Ovary (tissue), 7 donors: ENCODE measurements at regions not wholly inside any gene's neighbourhood (a gene's known extent, or its start where the extent isn't known, plus 50 kb on each side); places are given as distances from the start of the nearest gene placed in this dataset.

Experiments used
- DNase-seq, 5 donors: peaks; one replicate each; pipeline ENCODE4 v3.0.0-alpha.2; 2019 to 2020
- H3K27ac ChIP-seq, 2 donors: fragments of 200-600 bp; one replicate each; pipeline versions ENCODE4 v1.5.1 to v1.8.0; 2019 to 2022
- H3K27me3 ChIP-seq: fragments of 200-600 bp; one replicate; pipeline ENCODE4 v1.8.0; 2022
- H3K36me3 ChIP-seq: fragments of 200-600 bp; sonication (generic); one replicate; pipeline ENCODE4 v1.5.1; 2019
- H3K4me1 ChIP-seq: one replicate; pipeline ENCODE4 v1.8.1; 2013; ENCODE audit warnings: mild to moderate bottlenecking, moderate library complexity; ENCODE audit not compliant: insufficient read depth
- H3K4me3 ChIP-seq: fragments of 200-600 bp; sonication (generic); one replicate; pipeline ENCODE4 v1.5.1; 2017
- H3K9me3 ChIP-seq, 2 donors: fragments of 200-600 bp in 1 of 2; sonication (generic) in 1 of 2; one replicate each; pipeline versions ENCODE4 v1.5.1 to v1.8.1; 2013 to 2019; ENCODE audit warnings: mild to moderate bottlenecking in 1 of 2, moderate library complexity in 1 of 2
- EP300 ChIP-seq: sonication (generic); formaldehyde crosslinking; IDR thresholded peaks from one replicate; pipeline ENCODE4 v1.6.1; 2017; ENCODE audit warnings: antibody characterized with exemption
- POLR2A ChIP-seq: fragments of 450-650 bp; IDR thresholded peaks from one replicate; pipeline ENCODE4 v1.6.1; 2017; ENCODE audit warnings: antibody characterized with exemption, mild to moderate bottlenecking, moderate library complexity
- WGBS, 3 donors: extraction: QIAGEN DNeasy Blood & Tissue Kit in 1 of 3; methylation state at CpG; one replicate each; pipeline versions ENCODE4 v1.1.5 to v1.1.7; 2013 to 2017; 5-methylcytosine and 5-hydroxymethylcytosine counted together
- intact Hi-C, 4 donors: fragments of 100-400 bp; cut with DNase I; formaldehyde crosslinking; loops; one replicate each; pipeline versions ENCODE4 v1.11.0 to v1.15.1; 2022 to 2023
- TF ChIP-seq, protein P1 (sequence below), 3 donors: fragments of 450-650 bp in 2 of 3; fragments of 200-600 bp in 1 of 3; IDR thresholded peaks; one replicate each; pipeline versions ENCODE4 v1.5.1 to v1.8.0; 2016 to 2022; ENCODE audit warnings: antibody characterized with exemption in 3 of 3, mild to moderate bottlenecking in 1 of 3
- donor health status: DM: no; HTN: no; CAD: no; lungs with moderate emphysema.
- donor health status: DM: no; HTN: no; CAD: no.
- donor health status: Bipolar disorder and iron deficiency.
- donor health status: DM: no; HTN: no; CAD: no.
- donor health status: DM: yes; HTN: yes; CAD: no.

DNA sequence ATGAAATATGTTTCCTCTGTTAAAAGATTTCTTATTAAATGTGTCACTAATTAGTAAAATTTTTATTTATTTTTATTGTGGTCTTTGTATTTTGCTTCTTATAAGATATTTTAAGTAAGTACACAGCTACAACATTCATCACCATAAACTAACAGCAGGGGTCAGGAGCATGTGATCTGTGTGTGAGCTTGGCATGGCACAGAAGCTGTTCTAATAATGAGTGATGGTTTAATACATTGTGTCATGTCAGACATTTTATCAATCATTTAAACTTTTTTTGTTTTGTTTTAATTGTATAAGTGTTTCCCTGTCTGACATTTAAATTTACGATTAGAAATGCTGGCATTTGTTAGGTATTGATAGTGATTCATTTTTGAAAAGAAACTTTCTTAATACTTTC, 585.4 kb downstream of the DSC3 start:
- Histone ChIP-seq H3K27ac (no peak overlapping the region), H3K27me3 (no peaks in the 10 kb centered on the region), H3K36me3 (no peaks in the 10 kb centered on the region), H3K4me3 (no peak overlapping the region), H3K4me1 (no peaks in the 10 kb centered on the region), H3K9me3 (no peaks in the 10 kb centered on the region)
- DNase-seq, result no peak
- 83 to 88% (median 87%) methylated on average over 1 of the region's 1 CpG for WGBS, 3 donors
- TF ChIP-seq POLR2A, result no peak
- TF ChIP-seq, protein P1, sequence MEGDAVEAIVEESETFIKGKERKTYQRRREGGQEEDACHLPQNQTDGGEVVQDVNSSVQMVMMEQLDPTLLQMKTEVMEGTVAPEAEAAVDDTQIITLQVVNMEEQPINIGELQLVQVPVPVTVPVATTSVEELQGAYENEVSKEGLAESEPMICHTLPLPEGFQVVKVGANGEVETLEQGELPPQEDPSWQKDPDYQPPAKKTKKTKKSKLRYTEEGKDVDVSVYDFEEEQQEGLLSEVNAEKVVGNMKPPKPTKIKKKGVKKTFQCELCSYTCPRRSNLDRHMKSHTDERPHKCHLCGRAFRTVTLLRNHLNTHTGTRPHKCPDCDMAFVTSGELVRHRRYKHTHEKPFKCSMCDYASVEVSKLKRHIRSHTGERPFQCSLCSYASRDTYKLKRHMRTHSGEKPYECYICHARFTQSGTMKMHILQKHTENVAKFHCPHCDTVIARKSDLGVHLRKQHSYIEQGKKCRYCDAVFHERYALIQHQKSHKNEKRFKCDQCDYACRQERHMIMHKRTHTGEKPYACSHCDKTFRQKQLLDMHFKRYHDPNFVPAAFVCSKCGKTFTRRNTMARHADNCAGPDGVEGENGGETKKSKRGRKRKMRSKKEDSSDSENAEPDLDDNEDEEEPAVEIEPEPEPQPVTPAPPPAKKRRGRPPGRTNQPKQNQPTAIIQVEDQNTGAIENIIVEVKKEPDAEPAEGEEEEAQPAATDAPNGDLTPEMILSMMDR (IDR thresholded peaks at IDR 0.05), result no peak
- no peak for TF ChIP-seq EP300
- intact Hi-C loops, result no loop called here

DNA sequence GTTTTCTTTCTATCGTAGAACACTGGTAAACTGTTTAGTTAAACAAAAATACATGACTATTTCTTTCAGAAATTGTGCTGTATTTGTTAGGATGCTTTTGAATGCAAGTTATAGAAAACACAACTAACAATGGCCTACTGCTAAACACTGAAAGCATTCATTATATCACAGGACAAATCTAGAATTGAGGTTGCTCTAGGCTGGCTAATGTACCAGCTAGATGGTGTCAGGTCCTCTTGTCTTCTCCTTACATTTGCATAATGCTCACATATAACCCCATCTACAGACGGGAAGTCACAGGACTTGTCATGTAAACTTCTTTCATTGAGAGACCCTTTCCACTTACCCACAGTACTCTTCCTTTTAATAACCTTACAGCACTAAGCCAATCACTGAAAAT, 586.8 kb downstream of the DSC3 start:
- no peak overlapping the region for H3K27ac ChIP-seq
- DNase-seq, result no peak
- intact Hi-C loops, result no loop called here
- no peak for TF ChIP-seq EP300
- TF ChIP-seq POLR2A, result no peak
- TF ChIP-seq, protein P1 (IDR thresholded peaks at IDR 0.05), result no peak
- H3K9me3 ChIP-seq, result no peaks in the 10 kb centered on the region
- H3K4me1 ChIP-seq, result no peaks in the 10 kb centered on the region
- H3K27me3 ChIP-seq, result no peaks in the 10 kb centered on the region
- no peak overlapping the region for H3K4me3 ChIP-seq
- 72 to 83% (median 77%) methylated on average over 2 of the region's 2 CpGs for WGBS, 3 donors
- no peaks in the 10 kb centered on the region for H3K36me3 ChIP-seq

DNA sequence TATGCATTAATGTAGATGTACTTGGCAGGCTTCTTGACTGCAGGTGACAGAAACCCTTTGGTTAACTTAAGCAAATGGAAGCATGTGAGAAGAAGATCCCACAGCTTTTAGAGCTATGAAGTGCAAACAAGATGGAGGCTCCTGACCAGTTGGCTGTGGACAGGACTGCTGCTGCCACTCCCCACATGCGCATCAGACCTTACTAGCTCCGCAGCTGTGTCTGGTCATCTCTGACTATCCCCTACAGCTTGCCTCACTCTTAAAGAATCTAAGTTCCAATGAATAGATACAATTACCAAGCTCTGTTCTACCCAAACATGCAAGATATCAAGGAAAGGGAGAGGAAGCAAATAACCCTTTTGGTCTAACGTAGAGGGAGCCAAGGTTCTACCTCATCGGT, 587.6 kb downstream of the DSC3 start:
- Histone ChIP-seq H3K27ac (no peak overlapping the region), H3K27me3 (no peaks in the 10 kb centered on the region), H3K4me1 (no peaks in the 10 kb centered on the region), H3K36me3 (no peaks in the 10 kb centered on the region), H3K9me3 (no peaks in the 10 kb centered on the region), H3K4me3 (no peak overlapping the region)
- no peak for TF ChIP-seq EP300
- WGBS, 3 donors, result 85 to 92% (median 87%) methylated on average over 4 of the region's 4 CpGs
- no peak for DNase-seq
- intact Hi-C loops, result no loop called here

DNA sequence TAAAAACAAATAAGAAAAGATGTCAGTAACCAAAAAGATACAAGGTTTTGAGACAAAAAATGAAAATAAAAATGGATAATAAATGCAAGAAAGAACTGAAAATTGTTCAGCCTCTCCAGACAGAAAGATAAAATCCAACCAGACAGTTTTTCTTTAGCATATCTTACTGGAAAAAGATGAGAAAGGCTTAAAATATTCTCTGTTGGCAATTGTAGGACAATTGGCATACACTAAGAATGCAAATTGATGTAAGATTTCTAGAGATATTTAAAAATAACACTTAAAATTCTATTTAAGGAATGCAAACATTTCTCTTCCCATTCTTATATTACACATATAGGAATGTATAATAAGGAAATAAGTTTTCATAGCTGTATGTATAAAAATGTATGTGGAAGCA, 590.6 kb downstream of the DSC3 start:
- Histone ChIP-seq H3K4me1 (no peaks in the 10 kb centered on the region), H3K27me3 (no peaks in the 10 kb centered on the region), H3K27ac (no peak overlapping the region), H3K4me3 (no peak overlapping the region), H3K36me3 (no peaks in the 10 kb centered on the region), H3K9me3 (no peaks in the 10 kb centered on the region)
- DNase-seq, result no peak
- intact Hi-C loops, result no loop called here
- TF ChIP-seq EP300 (no peak), POLR2A (no peak)
- TF ChIP-seq, protein P1 (IDR thresholded peaks at IDR 0.05), result no peak

DNA sequence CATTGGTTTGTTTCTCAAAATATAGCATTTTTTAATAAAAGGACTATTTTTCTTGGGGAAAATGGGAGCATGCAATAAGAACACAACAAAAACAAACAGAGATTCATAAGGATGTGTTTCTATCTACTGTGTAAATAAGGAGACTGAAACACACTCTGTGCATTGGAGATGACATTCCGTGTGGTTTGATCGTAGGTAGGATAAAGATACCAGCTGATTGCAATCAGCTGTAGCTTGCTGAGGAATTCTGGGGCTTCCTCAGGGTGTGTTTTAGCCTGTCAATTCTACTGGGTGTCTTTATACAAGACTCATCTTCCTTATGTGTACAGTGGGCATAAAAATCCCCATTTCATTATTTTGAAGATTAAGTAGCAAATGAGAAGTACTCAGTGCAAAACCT, 591.6 kb downstream of the DSC3 start:
- no peak for TF ChIP-seq POLR2A
- TF ChIP-seq, protein P1 (IDR thresholded peaks at IDR 0.05), result no peak
- no peak for TF ChIP-seq EP300
- Histone ChIP-seq H3K4me3 (no peak overlapping the region), H3K27ac (no peak overlapping the region), H3K27me3 (no peaks in the 10 kb centered on the region), H3K9me3 (no peaks in the 10 kb centered on the region), H3K36me3 (no peaks in the 10 kb centered on the region), H3K4me1 (no peaks in the 10 kb centered on the region)
- DNase-seq, result no peak
- intact Hi-C loops, result no loop called here
- 84 to 91% (median 87%) methylated on average over 2 of the region's 2 CpGs for WGBS, 3 donors
